PC-3 (cell line): ENCODE measurements at regions not wholly inside any gene's neighbourhood (a gene's known extent, or its start where the extent isn't known, plus 50 kb on each side); places are given as distances from the start of the nearest gene placed in this dataset.
"Not testable (repeated sequence)": the region's sequence is repeated elsewhere in the genome, so short reads cannot be mapped to it uniquely, and the experiment has no call there.

ENCODE experiments used
- ATAC-seq: fragments of 200-7000 bp; cut with Tn5 transposase; 2 replicates; pipeline ENCODE4 v1.9.1; 2020; ENCODE audit warnings: mild to moderate bottlenecking, moderate library complexity
- BruUV-seq: library from RNA; stranded (reverse); fragments of 400-500 nt; replicated peaks from 2 replicates; lab custom pipeline; 2021; lab: Mats Ljungman, UMichigan
- CTCF ChIA-PET: fragments of 300-600 bp; sonication (Branson Sonifier 250); formaldehyde crosslinking; loops from one replicate; lab custom pipeline; 2022; ENCODE audit warnings: antibody characterized with exemption; lab: Charles Lee
- POLR2A ChIA-PET: fragments of 300-600 bp; sonication (Branson Sonifier 250); formaldehyde crosslinking; loops from one replicate; lab custom pipeline; 2022; ENCODE audit warnings: antibody characterized with exemption; ENCODE audit not compliant: unreplicated experiment; lab: Charles Lee
- DNase-seq: peaks from one replicate; pipeline ENCODE4 v3.0.0-alpha.2; 2015
- H2AFZ ChIP-seq: fragments of 300-600 bp; sonication (generic); 2 replicates; pipeline ENCODE4 v1.6.0; 2016; ENCODE audit warnings: antibody characterized with exemption, low read length
- H3F3A ChIP-seq: fragments of 300-600 bp; sonication (generic); one replicate; pipeline ENCODE4 v1.6.0; 2017; ENCODE audit warnings: antibody characterized with exemption, low read length, control low read depth, mild to moderate bottlenecking; ENCODE audit not compliant: unreplicated experiment
- H3K27ac ChIP-seq: fragments of 300-600 bp; sonication (generic); 2 replicates; pipeline ENCODE4 v1.5.1; 2016; ENCODE audit warnings: mild to moderate bottlenecking, low read length
- H3K27me3 ChIP-seq: fragments of 300-600 bp; sonication (generic); 2 replicates; pipeline ENCODE4 v1.6.1; 2016; ENCODE audit warnings: low read length, mixed read lengths
- H3K36me3 ChIP-seq: fragments of 300-600 bp; sonication (generic); 2 replicates; pipeline ENCODE4 v1.6.1; 2016; ENCODE audit warnings: low read depth, mixed run types, low read length, mixed read lengths
- H3K4me1 ChIP-seq: fragments of 300-600 bp; sonication (generic); 2 replicates; pipeline ENCODE4 v1.5.1; 2016; ENCODE audit warnings: low read length; ENCODE audit not compliant: insufficient read depth
- H3K4me2 ChIP-seq: fragments of 300-600 bp; sonication (generic); 2 replicates; pipeline ENCODE4 v1.6.0; 2016; ENCODE audit warnings: low read length
- H3K4me3 ChIP-seq: fragments of 300-600 bp; sonication (generic); 2 replicates; pipeline ENCODE4 v1.5.1; 2016; ENCODE audit warnings: mild to moderate bottlenecking, low read length, mixed read lengths
- H3K79me2 ChIP-seq: fragments of 300-600 bp; sonication (generic); 2 replicates; pipeline ENCODE4 v1.6.1; 2017; ENCODE audit warnings: low read length, mixed read lengths
- H3K9ac ChIP-seq: fragments of 300-600 bp; sonication (generic); 2 replicates; pipeline ENCODE4 v1.6.0; 2016; ENCODE audit warnings: mild to moderate bottlenecking, low read length
- H3K9me2 ChIP-seq: fragments of 300-600 bp; sonication (generic); replicated peaks from 2 replicates; pipeline ENCODE4 v1.6.1; 2016; ENCODE audit warnings: mixed run types, low read length, mixed read lengths
- H3K9me3 ChIP-seq: fragments of 300-600 bp; sonication (generic); 2 replicates; pipeline ENCODE4 v1.6.1; 2016; ENCODE audit warnings: low read length, mixed read lengths
- H4K20me1 ChIP-seq: fragments of 300-600 bp; sonication (generic); 2 replicates; pipeline ENCODE4 v1.6.1; 2016; ENCODE audit warnings: low read length, mixed read lengths
- EZH2 ChIP-seq: fragments of 300-600 bp; sonication (generic); IDR thresholded peaks from one replicate; pipeline ENCODE4 v1.6.1; 2017; ENCODE audit warnings: antibody characterized with exemption, mild to moderate bottlenecking, low read length; ENCODE audit not compliant: unreplicated experiment
- EZH2phosphoT487 ChIP-seq: fragments of 300-600 bp; sonication (generic); IDR thresholded peaks from 2 replicates; pipeline ENCODE4 v1.6.1; 2018; ENCODE audit warnings: mild to moderate bottlenecking, antibody characterized with exemption, low read length, borderline replicate concordance
- intact Hi-C: fragments of 100-400 bp; cut with micrococcal nuclease; formaldehyde crosslinking; loops from 2 replicates; pipeline ENCODE4 v1.9.0; 2023
- TF ChIP-seq, protein P1 (sequence below): fragments of 300-600 bp; sonication (generic); conservative IDR thresholded peaks from 2 replicates; pipeline ENCODE4 v1.5.1; 2017; ENCODE audit warnings: antibody characterized with exemption, low read depth, mild to moderate bottlenecking, low read length

GRCh38 chr7:152501506-152501905 lies 65.7 kb upstream of the KMT2C start:
- DNase-seq (no peak), ATAC-seq (no peak)
- no peaks in the 10 kb centered on the region for H3K79me2 ChIP-seq
- H3K4me1 ChIP-seq: no peaks in the 10 kb centered on the region
- H3K9me2 ChIP-seq: no peaks in the 10 kb centered on the region
- H3F3A ChIP-seq: no peaks in the 10 kb centered on the region
- intact Hi-C loops: no loop called here
- no peaks in the 10 kb centered on the region for H4K20me1 ChIP-seq
- no peak overlapping the region for H3K4me3 ChIP-seq
- ChIA-PET CTCF (no interaction called here), POLR2A (no interaction called here)
- H3K9ac ChIP-seq: no peak overlapping the region
- no peak for TF ChIP-seq EZH2
- no peak for TF ChIP-seq EZH2phosphoT487
- TF ChIP-seq, protein P1, sequence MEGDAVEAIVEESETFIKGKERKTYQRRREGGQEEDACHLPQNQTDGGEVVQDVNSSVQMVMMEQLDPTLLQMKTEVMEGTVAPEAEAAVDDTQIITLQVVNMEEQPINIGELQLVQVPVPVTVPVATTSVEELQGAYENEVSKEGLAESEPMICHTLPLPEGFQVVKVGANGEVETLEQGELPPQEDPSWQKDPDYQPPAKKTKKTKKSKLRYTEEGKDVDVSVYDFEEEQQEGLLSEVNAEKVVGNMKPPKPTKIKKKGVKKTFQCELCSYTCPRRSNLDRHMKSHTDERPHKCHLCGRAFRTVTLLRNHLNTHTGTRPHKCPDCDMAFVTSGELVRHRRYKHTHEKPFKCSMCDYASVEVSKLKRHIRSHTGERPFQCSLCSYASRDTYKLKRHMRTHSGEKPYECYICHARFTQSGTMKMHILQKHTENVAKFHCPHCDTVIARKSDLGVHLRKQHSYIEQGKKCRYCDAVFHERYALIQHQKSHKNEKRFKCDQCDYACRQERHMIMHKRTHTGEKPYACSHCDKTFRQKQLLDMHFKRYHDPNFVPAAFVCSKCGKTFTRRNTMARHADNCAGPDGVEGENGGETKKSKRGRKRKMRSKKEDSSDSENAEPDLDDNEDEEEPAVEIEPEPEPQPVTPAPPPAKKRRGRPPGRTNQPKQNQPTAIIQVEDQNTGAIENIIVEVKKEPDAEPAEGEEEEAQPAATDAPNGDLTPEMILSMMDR: no peak
- H3K36me3 ChIP-seq: no peaks in the 10 kb centered on the region
- no peak overlapping the region for H2AFZ ChIP-seq
- BruUV-seq: no TSS peak
- H3K9me3 ChIP-seq: no peaks in the 10 kb centered on the region
- H3K27ac ChIP-seq: no peak overlapping the region
- no peak overlapping the region for H3K4me2 ChIP-seq
- no peaks in the 10 kb centered on the region for H3K27me3 ChIP-seq

GRCh38 chr7:152499969-152500368 lies 64.2 kb upstream of the KMT2C start:
- ATAC-seq, H3K27me3 ChIP-seq, CTCF ChIA-PET, POLR2A ChIA-PET, H3F3A ChIP-seq, H2AFZ ChIP-seq, H3K9me2 ChIP-seq, H4K20me1 ChIP-seq, H3K9ac ChIP-seq, H3K9me3 ChIP-seq, H3K79me2 ChIP-seq, H3K4me1 ChIP-seq, H3K27ac ChIP-seq, intact Hi-C loops, BruUV-seq, H3K4me2 ChIP-seq, H3K36me3 ChIP-seq, H3K4me3 ChIP-seq: not testable (repeated sequence)
- DNase-seq: peak; percentile 18

- ATAC-seq (no peak), DNase-seq (no peak)
- Histone ChIP-seq H3K9ac (no peak overlapping the region), H3K9me2 (no peaks in the 10 kb centered on the region), H3K79me2 (no peaks in the 10 kb centered on the region), H3K36me3 (no peaks in the 10 kb centered on the region), H3K4me3 (no peak overlapping the region), H2AFZ (no peak overlapping the region), H4K20me1 (no peaks in the 10 kb centered on the region), H3K4me1 (no peaks in the 10 kb centered on the region), H3K27ac (no peak overlapping the region), H3F3A (no peaks in the 10 kb centered on the region), H3K9me3 (no peaks in the 10 kb centered on the region), H3K4me2 (no peak overlapping the region), H3K27me3 (no peaks in the 10 kb centered on the region)
- ChIA-PET CTCF (no interaction called here), POLR2A (no interaction called here)
- no peak for TF ChIP-seq EZH2
- TF ChIP-seq, protein P1: no peak
- no peak for TF ChIP-seq EZH2phosphoT487
- intact Hi-C loops: no loop called here
- no TSS peak for BruUV-seq
Measured at GRCh38 chr7:152495867-152496266, 60.1 kb upstream of the KMT2C start.
